Activated CD4-positive, alpha-beta T cell treated with anti-CD3 and anti-CD28 coated beads, Interleukin-2, amount 10 ng/mL, durations not matched to agents 24 days and 14 days (primary cell): ENCODE measurements at regions not wholly inside any gene's neighbourhood (a gene's known extent, or its start where the extent isn't known, plus 50 kb on each side); places are given as distances from the start of the nearest gene placed in this dataset.

Experiments
- DNase-seq: peaks from one replicate; pipeline ENCODE4 v3.0.0; 2022
- H3K27ac Mint-ChIP-seq: one replicate; pipeline ENCODE4 v1.8.0; 2022; ENCODE audit warnings: mild to moderate bottlenecking, mixed read lengths
- H3K27me3 Mint-ChIP-seq: one replicate; pipeline ENCODE4 v1.8.0; 2022; ENCODE audit warnings: mixed read lengths
- H3K36me3 Mint-ChIP-seq: one replicate; pipeline ENCODE4 v1.8.0; 2022; ENCODE audit warnings: low read depth, mild to moderate bottlenecking, mixed read lengths
- H3K4me1 Mint-ChIP-seq: one replicate; pipeline ENCODE4 v1.8.0; 2021; ENCODE audit warnings: mixed read lengths
- H3K4me3 Mint-ChIP-seq: one replicate; pipeline ENCODE4 v1.8.0; 2022; ENCODE audit warnings: mild to moderate bottlenecking, moderate library complexity, mixed read lengths
- H3K9me3 Mint-ChIP-seq: one replicate; pipeline ENCODE4 v1.8.0; 2021; ENCODE audit warnings: mixed read lengths
- intact Hi-C: fragments of 100-400 bp; cut with micrococcal nuclease; formaldehyde crosslinking; loops from one replicate; pipeline ENCODE4 v1.15.1; 2023

GRCh38 chr16:64422259-64422658 is 699.6 kb downstream of the CDH11 start:
- intact Hi-C loops: no loop called here
- DNase-seq: no peak

GRCh38 chr16:64421515-64421914 is 700.3 kb downstream of the CDH11 start:
- Mint-ChIP-seq H3K9me3 (peaks cover 13% of the 10 kb centered on the region), H3K4me1 (no peaks in the 10 kb centered on the region), H3K27ac (no peak overlapping the region), H3K36me3 (no peaks in the 10 kb centered on the region), H3K4me3 (no peak overlapping the region), H3K27me3 (no peaks in the 10 kb centered on the region)
- intact Hi-C loops: no loop called here
- no peak for DNase-seq

More at GRCh38 chr16:64422259-64422658, 699.6 kb downstream of the CDH11 start:
- no peaks in the 10 kb centered on the region for H3K4me1 Mint-ChIP-seq
- no peak overlapping the region for H3K27ac Mint-ChIP-seq
- no peaks in the 10 kb centered on the region for H3K36me3 Mint-ChIP-seq
- no peaks in the 10 kb centered on the region for H3K27me3 Mint-ChIP-seq
- peaks cover 8% of the 10 kb centered on the region for H3K9me3 Mint-ChIP-seq
- H3K4me3 Mint-ChIP-seq: no peak overlapping the region

- no peaks in the 10 kb centered on the region for H3K4me1 Mint-ChIP-seq
- no peaks in the 10 kb centered on the region for H3K36me3 Mint-ChIP-seq
- intact Hi-C loops: no loop called here
- no peak overlapping the region for H3K4me3 Mint-ChIP-seq
- H3K27me3 Mint-ChIP-seq: no peaks in the 10 kb centered on the region
- no peak overlapping the region for H3K27ac Mint-ChIP-seq
- no peak for DNase-seq
- H3K9me3 Mint-ChIP-seq: peaks cover 16% of the 10 kb centered on the region
These were observed 702.0 kb downstream of the CDH11 start for GRCh38 chr16:64419832-64420231.

GRCh38 chr16:64417711-64418227 is 704.1 kb downstream of the CDH11 start:
- DNase-seq: no peak
- intact Hi-C loops: no loop called here
- no peaks in the 10 kb centered on the region for H3K27me3 Mint-ChIP-seq
- H3K4me3 Mint-ChIP-seq: no peak overlapping the region
- H3K4me1 Mint-ChIP-seq: no peaks in the 10 kb centered on the region
- no peak overlapping the region for H3K27ac Mint-ChIP-seq
- no peaks in the 10 kb centered on the region for H3K36me3 Mint-ChIP-seq
- H3K9me3 Mint-ChIP-seq: peaks cover 16% of the 10 kb centered on the region

- intact Hi-C loops: no loop called here
- H3K4me3 Mint-ChIP-seq: no peak overlapping the region
- no peak overlapping the region for H3K27ac Mint-ChIP-seq
- DNase-seq: no peak
- H3K36me3 Mint-ChIP-seq: no peaks in the 10 kb centered on the region
- H3K27me3 Mint-ChIP-seq: no peaks in the 10 kb centered on the region
- peaks cover 20% of the 10 kb centered on the region for H3K9me3 Mint-ChIP-seq
- H3K4me1 Mint-ChIP-seq: no peaks in the 10 kb centered on the region
These were observed 705.5 kb downstream of the CDH11 start for GRCh38 chr16:64416216-64417005.

- no peaks in the 10 kb centered on the region for H3K36me3 Mint-ChIP-seq
- no peak overlapping the region for H3K4me3 Mint-ChIP-seq
- intact Hi-C loops: no loop called here
- no peaks in the 10 kb centered on the region for H3K4me1 Mint-ChIP-seq
- H3K27ac Mint-ChIP-seq: no peak overlapping the region
- H3K27me3 Mint-ChIP-seq: no peaks in the 10 kb centered on the region
- H3K9me3 Mint-ChIP-seq: peaks cover 13% of the 10 kb centered on the region
- no peak for DNase-seq
These were observed 709.1 kb downstream of the CDH11 start for GRCh38 chr16:64412578-64413280.

GRCh38 chr16:64410306-64410705 is 711.6 kb downstream of the CDH11 start:
- peaks cover 12% of the 10 kb centered on the region for H3K9me3 Mint-ChIP-seq
- DNase-seq: no peak
- no peak overlapping the region for H3K27ac Mint-ChIP-seq
- no peaks in the 10 kb centered on the region for H3K27me3 Mint-ChIP-seq
- H3K4me1 Mint-ChIP-seq: no peaks in the 10 kb centered on the region
- H3K4me3 Mint-ChIP-seq: no peak overlapping the region
- H3K36me3 Mint-ChIP-seq: no peaks in the 10 kb centered on the region
- intact Hi-C loops: no loop called here

- peaks cover 12% of the 10 kb centered on the region for H3K9me3 Mint-ChIP-seq
- H3K36me3 Mint-ChIP-seq: no peaks in the 10 kb centered on the region
- intact Hi-C loops: no loop called here
- DNase-seq: no peak
- no peaks in the 10 kb centered on the region for H3K27me3 Mint-ChIP-seq
- H3K27ac Mint-ChIP-seq: no peak overlapping the region
- no peak overlapping the region for H3K4me3 Mint-ChIP-seq
- H3K4me1 Mint-ChIP-seq: no peaks in the 10 kb centered on the region
These were observed 712.1 kb downstream of the CDH11 start for GRCh38 chr16:64409783-64410210.

- intact Hi-C loops: no loop called here
- Mint-ChIP-seq H3K4me3 (no peak overlapping the region), H3K4me1 (no peaks in the 10 kb centered on the region), H3K9me3 (peaks cover 12% of the 10 kb centered on the region), H3K27ac (no peak overlapping the region), H3K27me3 (no peaks in the 10 kb centered on the region), H3K36me3 (no peaks in the 10 kb centered on the region)
- no peak for DNase-seq
These were observed 713.2 kb downstream of the CDH11 start for GRCh38 chr16:64408699-64409098.

- H3K4me3 Mint-ChIP-seq: no peak overlapping the region
- no peak overlapping the region for H3K27ac Mint-ChIP-seq
- no peaks in the 10 kb centered on the region for H3K36me3 Mint-ChIP-seq
- intact Hi-C loops: no loop called here
- H3K27me3 Mint-ChIP-seq: no peaks in the 10 kb centered on the region
- no peak for DNase-seq
- peaks cover 8% of the 10 kb centered on the region for H3K9me3 Mint-ChIP-seq
- H3K4me1 Mint-ChIP-seq: no peaks in the 10 kb centered on the region
These were observed 715.1 kb downstream of the CDH11 start for GRCh38 chr16:64406770-64407181.

GRCh38 chr16:64403352-64403751 is 718.5 kb downstream of the CDH11 start:
- Mint-ChIP-seq H3K36me3 (no peaks in the 10 kb centered on the region), H3K9me3 (peaks cover 12% of the 10 kb centered on the region), H3K4me3 (no peak overlapping the region), H3K27me3 (no peaks in the 10 kb centered on the region), H3K27ac (no peak overlapping the region), H3K4me1 (no peaks in the 10 kb centered on the region)
- intact Hi-C loops: no loop called here
- no peak for DNase-seq

GRCh38 chr16:64398793-64399192 is 723.1 kb downstream of the CDH11 start:
- Mint-ChIP-seq H3K36me3 (no peaks in the 10 kb centered on the region), H3K27me3 (no peaks in the 10 kb centered on the region), H3K9me3 (peaks cover 9% of the 10 kb centered on the region), H3K27ac (no peak overlapping the region), H3K4me3 (no peak overlapping the region), H3K4me1 (no peaks in the 10 kb centered on the region)
- no peak for DNase-seq
- intact Hi-C loops: no loop called here

GRCh38 chr16:64397945-64398508 is 723.8 kb downstream of the CDH11 start:
- H3K4me1 Mint-ChIP-seq: no peaks in the 10 kb centered on the region
- no peaks in the 10 kb centered on the region for H3K27me3 Mint-ChIP-seq
- H3K36me3 Mint-ChIP-seq: no peaks in the 10 kb centered on the region
- no peak for DNase-seq
- H3K27ac Mint-ChIP-seq: no peak overlapping the region
- intact Hi-C loops: no loop called here
- H3K9me3 Mint-ChIP-seq: peaks cover 9% of the 10 kb centered on the region
- no peak overlapping the region for H3K4me3 Mint-ChIP-seq

- Mint-ChIP-seq H3K36me3 (no peaks in the 10 kb centered on the region), H3K27me3 (no peaks in the 10 kb centered on the region), H3K27ac (no peak overlapping the region), H3K4me1 (no peaks in the 10 kb centered on the region), H3K9me3 (peaks cover 9% of the 10 kb centered on the region), H3K4me3 (no peak overlapping the region)
- DNase-seq: no peak
- intact Hi-C loops: no loop called here
These were observed 724.8 kb downstream of the CDH11 start for GRCh38 chr16:64397042-64397441.
